H1 (cell line): ENCODE measurements at regions not wholly inside any gene's neighbourhood (a gene's known extent, or its start where the extent isn't known, plus 50 kb on each side); places are given as distances from the start of the nearest gene placed in this dataset.

Source experiments
- CTCF ChIA-PET: fragments of 300-600 bp; sonication (Branson Sonifier 250); formaldehyde crosslinking; loops from one replicate; lab custom pipeline; 2021; ENCODE audit not compliant: partially characterized antibody; lab: Charles Lee
- POLR2A ChIA-PET: fragments of 300-600 bp; sonication (Branson Sonifier 250); formaldehyde crosslinking; loops from one replicate; lab custom pipeline; 2021; ENCODE audit warnings: inconsistent platforms; ENCODE audit not compliant: partially characterized antibody; lab: Charles Lee
- DNase-seq, 2 experiments: peaks; one replicate each; pipeline versions ENCODE4 v3.0.0 to v3.0.0-alpha.2; 2010 to 2022; ENCODE audit warnings: low spot score in 2 of 2, low read depth in 1 of 2, mixed read lengths in 1 of 2
- FAIRE-seq: peaks from 2 replicates; lab custom pipeline; 2011; peaks lifted over from hg19 to GRCh38; lab: Jason Lieb, UNC
- H2AFZ ChIP-seq: 2 replicates; pipeline ENCODE4 v1.8.1; 2012; ENCODE audit warnings: low read length, inconsistent platforms
- H2AK5ac ChIP-seq: 2 replicates; pipeline ENCODE4 v1.6.1; 2013; ENCODE audit warnings: low read depth, low read length
- H2BK120ac ChIP-seq: replicated peaks from 2 replicates; pipeline ENCODE3; 2013; ENCODE audit warnings: low read depth, low read length, inconsistent platforms
- H2BK12ac ChIP-seq: 2 replicates; pipeline ENCODE4 v1.6.1; 2013; ENCODE audit warnings: low read depth, low read length
- H2BK15ac ChIP-seq: 2 replicates; pipeline ENCODE4 v1.6.1; 2013; ENCODE audit warnings: low read length
- H2BK20ac ChIP-seq: 2 replicates; pipeline ENCODE4 v1.6.1; 2013; ENCODE audit warnings: low read length
- H2BK5ac ChIP-seq: 2 replicates; pipeline ENCODE4 v1.6.1; 2013; ENCODE audit warnings: low read depth, low read length
- H3K14ac ChIP-seq: 2 replicates; pipeline ENCODE4 v1.6.1; 2013; ENCODE audit warnings: inconsistent platforms; ENCODE audit not compliant: insufficient read length
- H3K18ac ChIP-seq: 2 replicates; pipeline ENCODE4 v1.6.1; 2013; ENCODE audit warnings: low read length; ENCODE audit errors: extremely low read depth
- H3K23ac ChIP-seq: 2 replicates; pipeline ENCODE4 v1.6.1; 2013; ENCODE audit warnings: inconsistent platforms; ENCODE audit not compliant: insufficient read length
- H3K23me2 ChIP-seq: 2 replicates; pipeline ENCODE4 v1.6.1; 2013; ENCODE audit warnings: low read depth, low read length
- H3K27ac ChIP-seq: 2 replicates; pipeline ENCODE4 v1.6.1; 2011; ENCODE audit warnings: low read depth, low read length, inconsistent platforms
- H3K27me3 ChIP-seq, 4 experiments: replicated peaks in 1 of 4; 1 replicate in 1 of 4; 2 replicates in 3 of 4; pipeline versions ENCODE4 v1.6.1 to v1.8.1; 2011 to 2013; ENCODE audit warnings: low read length in 3 of 4, mild to moderate bottlenecking in 3 of 4, inconsistent platforms in 2 of 4, mixed read lengths in 2 of 4, moderate library complexity in 1 of 4; ENCODE audit not compliant: control insufficient read depth in 3 of 4, insufficient read depth in 3 of 4; ENCODE audit errors: extremely low read depth in 1 of 4
- H3K36me3 ChIP-seq, 4 experiments: 2 replicates each; pipeline versions ENCODE4 v1.6.1 to v1.8.1; 2011 to 2013; ENCODE audit warnings: mild to moderate bottlenecking in 4 of 4, low read length in 3 of 4, moderate library complexity in 2 of 4, control low read depth in 1 of 4, inconsistent platforms in 1 of 4; ENCODE audit not compliant: insufficient read depth in 4 of 4, control insufficient read depth in 2 of 4
- H3K4ac ChIP-seq: replicated peaks from 2 replicates; pipeline ENCODE3; 2013; ENCODE audit warnings: low read length, low read depth, mixed read lengths, inconsistent platforms; ENCODE audit not compliant: insufficient read length
- H3K4me1 ChIP-seq, 4 experiments: replicated peaks in 1 of 4; 1 replicate in 1 of 4; 2 replicates in 3 of 4; pipeline versions ENCODE4 v1.6.1 to v1.8.1; 2011 to 2013; ENCODE audit warnings: low read length in 3 of 4, inconsistent platforms in 2 of 4, mixed read lengths in 1 of 4; ENCODE audit not compliant: insufficient read depth in 4 of 4, control insufficient read depth in 3 of 4
- H3K4me2 ChIP-seq, 2 experiments: 2 replicates each; pipeline versions ENCODE4 v1.6.1 to v1.8.1; 2011 to 2013; ENCODE audit warnings: low read depth in 2 of 2, low read length in 2 of 2, control low read depth in 1 of 2, inconsistent platforms in 1 of 2, mild to moderate bottlenecking in 1 of 2; ENCODE audit not compliant: insufficient read depth in 1 of 2
- H3K4me3 ChIP-seq, 4 experiments: fragments of 200-600, 300-600 bp in 1 of 4; sonication (generic), shearing (Covaris generic), sonication (Bioruptor Twin) in 1 of 4; 2 replicates each; pipeline versions ENCODE4 v1.5.1 to v1.8.1; 2011 to 2016; ENCODE audit warnings: low read length in 4 of 4, low read depth in 3 of 4, control low read depth in 2 of 4, inconsistent platforms in 2 of 4, mild to moderate bottlenecking in 2 of 4, mixed read lengths in 1 of 4, moderate library complexity in 1 of 4; ENCODE audit not compliant: insufficient read depth in 2 of 4; ENCODE audit errors: extremely low read depth in 1 of 4
- H3K56ac ChIP-seq: replicated peaks from 2 replicates; pipeline ENCODE3; 2013; ENCODE audit warnings: low read depth, mild to moderate bottlenecking, mixed read lengths, low read length, inconsistent platforms; ENCODE audit not compliant: insufficient read length
- H3K79me1 ChIP-seq: 2 replicates; pipeline ENCODE4 v1.6.1; 2013; ENCODE audit warnings: low read depth, low read length, control low read depth
- H3K79me2 ChIP-seq, 2 experiments: 2 replicates each; pipeline versions ENCODE4 v1.6.1 to v1.8.1; 2012 to 2013; ENCODE audit warnings: low read length in 2 of 2, mild to moderate bottlenecking in 2 of 2, inconsistent platforms in 1 of 2; ENCODE audit not compliant: insufficient read depth in 2 of 2, control insufficient read depth in 1 of 2
- H3K9ac ChIP-seq, 4 experiments: replicated peaks in 1 of 4; 1 replicate in 1 of 4; 2 replicates in 3 of 4; pipeline versions ENCODE4 v1.6.1 to v1.8.1; 2011 to 2013; ENCODE audit warnings: low read depth in 3 of 4, low read length in 3 of 4, control low read depth in 2 of 4, mild to moderate bottlenecking in 2 of 4, moderate library complexity in 2 of 4, inconsistent platforms in 1 of 4; ENCODE audit errors: extremely low read depth in 1 of 4
- H3K9me3 ChIP-seq, 2 experiments: 2 replicates each; pipeline versions ENCODE4 v1.6.1 to v1.8.1; 2012 to 2013; ENCODE audit warnings: mild to moderate bottlenecking in 2 of 2, moderate library complexity in 2 of 2, control low read depth in 1 of 2, inconsistent platforms in 1 of 2, low read depth in 1 of 2, low read length in 1 of 2, mixed read lengths in 1 of 2; ENCODE audit not compliant: insufficient read depth in 2 of 2
- H4K20me1 ChIP-seq, 2 experiments: replicated peaks in 1 of 2; 2 replicates each; pipeline versions ENCODE3 to v1.8.1; 2011 to 2013; ENCODE audit warnings: inconsistent platforms in 2 of 2, low read length in 2 of 2, mild to moderate bottlenecking in 1 of 2; ENCODE audit not compliant: insufficient read depth in 2 of 2, control insufficient read depth in 1 of 2
- H4K5ac ChIP-seq: 2 replicates; pipeline ENCODE4 v1.6.1; 2013; ENCODE audit warnings: low read length, low read depth, mixed read lengths, inconsistent platforms; ENCODE audit not compliant: insufficient read length
- H4K8ac ChIP-seq: 2 replicates; pipeline ENCODE4 v1.8.0; 2013; ENCODE audit warnings: mild to moderate bottlenecking, moderate library complexity, low read length, inconsistent platforms; ENCODE audit not compliant: insufficient read depth; ENCODE audit errors: extremely low read depth
- H4K91ac ChIP-seq: replicated peaks from 2 replicates; pipeline ENCODE3; 2013; ENCODE audit warnings: low read length, mixed read lengths, inconsistent platforms; ENCODE audit not compliant: insufficient read length
- CEBPB ChIP-seq: IDR thresholded peaks from 2 replicates; pipeline ENCODE4 v1.6.1; 2012; ENCODE audit warnings: low read depth, low read length
- PHF8 ChIP-seq: fragments of 200-600 bp; sonication (generic); conservative IDR thresholded peaks from 2 replicates; pipeline ENCODE4 v1.7.1; 2012; ENCODE audit warnings: low read depth, mild to moderate bottlenecking, inconsistent platforms, low read length, moderate library complexity
- WGBS, 2 experiments: shearing (Covaris generic) in 1 of 2; methylation state at CpG; one replicate each; pipeline versions ENCODE4 v1.1.6 to v1.1.7; 2013 to 2015; ENCODE audit warnings: low lambda C conversion rate in 2 of 2, mixed read lengths in 2 of 2, inconsistent platforms in 1 of 2, low coverage in 1 of 2, missing lambda C conversion rate in 1 of 2; ENCODE audit not compliant: insufficient replicate concordance in 2 of 2, insufficient coverage in 1 of 2, insufficient read length in 1 of 2; ENCODE audit errors: extremely low coverage in 1 of 2, missing lambda C conversion rate in 1 of 2; 5-methylcytosine and 5-hydroxymethylcytosine counted together
- TF ChIP-seq, protein P1 (sequence below): IDR thresholded peaks from 2 replicates; pipeline ENCODE4 v1.6.1; 2011; ENCODE audit warnings: low read length, improper control_type of control experiment

DNA sequence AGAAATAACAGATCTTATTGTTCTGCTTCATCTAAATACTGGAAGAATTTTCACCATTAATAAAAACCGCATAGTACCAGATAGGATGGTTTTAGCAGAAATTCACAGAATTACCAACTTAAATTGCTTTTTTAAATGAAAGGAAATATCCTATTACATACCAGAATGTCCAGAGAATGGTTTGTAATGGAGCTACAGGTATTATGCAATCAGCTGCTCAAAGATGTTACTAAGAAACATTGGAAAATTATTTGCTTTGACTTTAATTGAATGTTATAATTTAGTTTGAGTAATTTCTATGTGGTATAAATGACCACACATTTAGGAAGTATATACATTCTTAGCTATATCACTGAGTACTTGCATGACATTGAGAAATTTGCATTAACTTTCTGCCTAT is 338.3 kb downstream of the ETV1 start:
- CTCF ChIA-PET, result no interaction called here
- 95% methylated on average over 1 of the region's 1 CpG; no CpG with 5 or more reads in 1 of the 2 experiments for WGBS, 2 experiments

More for the DNA sequence above, 338.3 kb downstream of the ETV1 start:
- no peaks in the 10 kb centered on the region for H3K27me3 ChIP-seq
- no peak overlapping the region for H3K27ac ChIP-seq
- no peaks in the 10 kb centered on the region for H3K4me1 ChIP-seq
- TF ChIP-seq, protein P1, sequence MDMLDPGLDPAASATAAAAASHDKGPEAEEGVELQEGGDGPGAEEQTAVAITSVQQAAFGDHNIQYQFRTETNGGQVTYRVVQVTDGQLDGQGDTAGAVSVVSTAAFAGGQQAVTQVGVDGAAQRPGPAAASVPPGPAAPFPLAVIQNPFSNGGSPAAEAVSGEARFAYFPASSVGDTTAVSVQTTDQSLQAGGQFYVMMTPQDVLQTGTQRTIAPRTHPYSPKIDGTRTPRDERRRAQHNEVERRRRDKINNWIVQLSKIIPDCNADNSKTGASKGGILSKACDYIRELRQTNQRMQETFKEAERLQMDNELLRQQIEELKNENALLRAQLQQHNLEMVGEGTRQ, result no peak
- TF ChIP-seq CEBPB (0 out of 2 replicates have a peak, but pooled peaks have one; percentile 28), PHF8 (no peak)
- no peak overlapping the region for H2BK15ac ChIP-seq
- FAIRE-seq (no peak), DNase-seq (no peak)
- no peak overlapping the region for H2BK5ac ChIP-seq
- H3K36me3 ChIP-seq, result no peaks in the 10 kb centered on the region
- POLR2A ChIA-PET, result no interaction called here
- H4K8ac ChIP-seq, result no peak overlapping the region
- no peaks in the 10 kb centered on the region for H3K23me2 ChIP-seq
- H3K79me2 ChIP-seq, result no peaks in the 10 kb centered on the region
- no peak overlapping the region for H4K91ac ChIP-seq
- no peak overlapping the region for H3K23ac ChIP-seq
- no peak overlapping the region for H2BK12ac ChIP-seq
- no peak overlapping the region for H3K56ac ChIP-seq
- H3K18ac ChIP-seq, result no peak overlapping the region
- no peak overlapping the region for H3K9ac ChIP-seq
- H3K4me2 ChIP-seq, result no peak overlapping the region
- H3K79me1 ChIP-seq, result no peaks in the 10 kb centered on the region
- no peak overlapping the region for H3K14ac ChIP-seq
- H2BK120ac ChIP-seq, result no peak overlapping the region
- no peak overlapping the region for H3K4me3 ChIP-seq
- H2AK5ac ChIP-seq, result no peak overlapping the region
- H3K9me3 ChIP-seq, result no peaks in the 10 kb centered on the region
- H2BK20ac ChIP-seq, result no peak overlapping the region
- no peak overlapping the region for H4K5ac ChIP-seq
- no peak overlapping the region for H2AFZ ChIP-seq
- no peak overlapping the region for H3K4ac ChIP-seq
- H4K20me1 ChIP-seq, result no peaks in the 10 kb centered on the region
